Ishikawa (cell line): ENCODE measurements at regions not wholly inside any gene's neighbourhood (a gene's known extent, or its start where the extent isn't known, plus 50 kb on each side); places are given as distances from the start of the nearest gene placed in this dataset.

Experiments used
- CEBPB ChIP-seq: IDR thresholded peaks from 2 replicates; pipeline ENCODE4 v1.6.1; 2012
- CREB1 ChIP-seq: IDR thresholded peaks from 2 replicates; pipeline ENCODE4 v1.6.1; 2012; ENCODE audit warnings: low read depth
- EGR1 ChIP-seq: IDR thresholded peaks from 2 replicates; pipeline ENCODE4 v1.6.1; 2012
- EP300 ChIP-seq: IDR thresholded peaks from 2 replicates; pipeline ENCODE4 v1.6.1; 2012; ENCODE audit warnings: borderline replicate concordance
- FOXM1 ChIP-seq: IDR thresholded peaks from 2 replicates; pipeline ENCODE4 v1.6.1; 2012; ENCODE audit warnings: low read depth, borderline replicate concordance
- MAX ChIP-seq: IDR thresholded peaks from 2 replicates; pipeline ENCODE4 v1.6.1; 2012
- NFIC ChIP-seq: IDR thresholded peaks from 2 replicates; pipeline ENCODE4 v1.6.1; 2012
- RAD21 ChIP-seq: IDR thresholded peaks from 2 replicates; pipeline ENCODE4 v1.6.1; 2012; ENCODE audit warnings: low read depth
- REST ChIP-seq: IDR thresholded peaks from 2 replicates; pipeline ENCODE4 v1.6.1; 2012; ENCODE audit warnings: low read depth, mild to moderate bottlenecking
- TAF1 ChIP-seq: IDR thresholded peaks from 2 replicates; pipeline ENCODE4 v1.6.1; 2012; ENCODE audit warnings: low read depth, mild to moderate bottlenecking
- TCF12 ChIP-seq: IDR thresholded peaks from 2 replicates; pipeline ENCODE4 v1.6.1; 2012; ENCODE audit warnings: low read depth
- TEAD4 ChIP-seq: IDR thresholded peaks from 2 replicates; pipeline ENCODE4 v1.6.1; 2012
- USF1 ChIP-seq: IDR thresholded peaks from 2 replicates; pipeline ENCODE4 v1.6.1; 2012
- YY1 ChIP-seq: IDR thresholded peaks from 2 replicates; pipeline ENCODE4 v1.6.1; 2012; ENCODE audit warnings: low read depth
- ZBTB7A ChIP-seq: IDR thresholded peaks from 2 replicates; pipeline ENCODE4 v1.6.1; 2012; ENCODE audit warnings: low read depth

GRCh38 chr20:11214256-11214840 is 540.5 kb upstream of the JAG1 start:
- no peak for TF ChIP-seq TCF12

GRCh38 chr20:11216451-11217314 is 542.9 kb upstream of the JAG1 start:
- TF ChIP-seq RAD21 (no peak), MAX (no peak), TEAD4 (peak; percentile 63), USF1 (no peak), TAF1 (no peak), FOXM1 (no peak; the same call in 1 of the 2 replicates), YY1 (no peak), NFIC (no peak), EP300 (peak; percentile 43; the same call in 1 of the 2 replicates), CREB1 (no peak), REST (no peak), TCF12 (no peak), ZBTB7A (no peak), CEBPB (no peak), EGR1 (no peak)

GRCh38 chr20:11217326-11218172 is 543.8 kb upstream of the JAG1 start:
- TF ChIP-seq TCF12 (no peak), TAF1 (no peak), FOXM1 (no peak)

- no peak for TF ChIP-seq CEBPB
- no peak for TF ChIP-seq NFIC
- no peak for TF ChIP-seq RAD21
- no peak for TF ChIP-seq ZBTB7A
- no peak for TF ChIP-seq USF1
- TF ChIP-seq EP300, result no peak
- no peak for TF ChIP-seq EGR1
- no peak for TF ChIP-seq CREB1
- TF ChIP-seq TCF12, result no peak
- no peak for TF ChIP-seq REST
- no peak for TF ChIP-seq FOXM1
- no peak for TF ChIP-seq MAX
- TF ChIP-seq TEAD4, result no peak
- no peak for TF ChIP-seq TAF1
Measured at GRCh38 chr20:11218173-11218680, 544.4 kb upstream of the JAG1 start.

GRCh38 chr20:11219192-11219591 is 545.4 kb upstream of the JAG1 start:
- TF ChIP-seq TCF12 (no peak), TAF1 (no peak), CREB1 (no peak), USF1 (no peak), RAD21 (no peak), REST (no peak), CEBPB (no peak), EP300 (no peak), EGR1 (no peak), TEAD4 (no peak), NFIC (no peak), ZBTB7A (no peak), YY1 (no peak), MAX (no peak), FOXM1 (no peak)
